ENCODE measurements at regions not wholly inside any gene's neighbourhood (a gene's known extent, or its start where the extent isn't known, plus 50 kb on each side); places are given as distances from the start of the nearest gene placed in this dataset.

- TF ChIP-seq BHLHE40 (IDR thresholded peaks at IDR 0.05; ENCODE audit: borderline replicate concordance) (no peak), FOXM1 (IDR thresholded peaks at IDR 0.05; ENCODE audit: borderline replicate concordance) (no peak), HDGF (IDR thresholded peaks at IDR 0.05; ENCODE audit: borderline replicate concordance) (no peak), ELF4 (IDR thresholded peaks at IDR 0.05) (no peak), CTBP1 (IDR thresholded peaks at IDR 0.05; ENCODE audit: borderline replicate concordance) (no peak), SUZ12 (IDR thresholded peaks at IDR 0.05) (no peak), PKNOX1 (IDR thresholded peaks at IDR 0.05) (no peak), SP1 (IDR thresholded peaks at IDR 0.05) (no peak), FOXA1 (IDR thresholded peaks at IDR 0.05) (no peak), L3MBTL2 (conservative IDR thresholded peaks at IDR 0.05) (no peak), FOXK2 (IDR thresholded peaks at IDR 0.05) (no peak)
These were observed 464.0 kb upstream of the ZMIZ1 start for GRCh38 chr10:78604721-78605120.

Measured in HEK293T (cell line).